ENCODE measurements at regions not wholly inside any gene's neighbourhood (a gene's known extent, or its start where the extent isn't known, plus 50 kb on each side); places are given as distances from the start of the nearest gene placed in this dataset.

DNA sequence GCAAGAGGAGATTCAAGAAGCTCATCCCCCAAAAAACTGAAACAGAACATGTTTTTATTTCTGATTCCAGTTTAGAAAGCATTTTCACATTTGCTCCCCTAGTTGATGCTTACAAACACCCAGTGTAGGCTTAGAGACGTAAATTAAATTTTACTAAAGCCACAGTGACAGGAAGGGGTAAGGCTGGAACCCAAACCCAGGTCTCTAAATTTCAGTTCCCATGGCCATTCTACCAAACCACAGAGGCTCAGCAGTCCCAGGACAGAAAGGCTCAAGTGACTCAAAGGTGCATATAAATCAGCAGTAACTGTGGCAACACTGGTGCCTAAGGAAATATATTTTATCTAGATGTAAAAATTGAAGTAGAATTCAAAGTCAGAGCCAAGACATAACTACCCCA, 128.7 kb downstream of the CEP120 start:
- no peak overlapping the region for H3K4me3 ChIP-seq (ENCODE audit: low read depth, low read length)
- TF ChIP-seq, protein P1, sequence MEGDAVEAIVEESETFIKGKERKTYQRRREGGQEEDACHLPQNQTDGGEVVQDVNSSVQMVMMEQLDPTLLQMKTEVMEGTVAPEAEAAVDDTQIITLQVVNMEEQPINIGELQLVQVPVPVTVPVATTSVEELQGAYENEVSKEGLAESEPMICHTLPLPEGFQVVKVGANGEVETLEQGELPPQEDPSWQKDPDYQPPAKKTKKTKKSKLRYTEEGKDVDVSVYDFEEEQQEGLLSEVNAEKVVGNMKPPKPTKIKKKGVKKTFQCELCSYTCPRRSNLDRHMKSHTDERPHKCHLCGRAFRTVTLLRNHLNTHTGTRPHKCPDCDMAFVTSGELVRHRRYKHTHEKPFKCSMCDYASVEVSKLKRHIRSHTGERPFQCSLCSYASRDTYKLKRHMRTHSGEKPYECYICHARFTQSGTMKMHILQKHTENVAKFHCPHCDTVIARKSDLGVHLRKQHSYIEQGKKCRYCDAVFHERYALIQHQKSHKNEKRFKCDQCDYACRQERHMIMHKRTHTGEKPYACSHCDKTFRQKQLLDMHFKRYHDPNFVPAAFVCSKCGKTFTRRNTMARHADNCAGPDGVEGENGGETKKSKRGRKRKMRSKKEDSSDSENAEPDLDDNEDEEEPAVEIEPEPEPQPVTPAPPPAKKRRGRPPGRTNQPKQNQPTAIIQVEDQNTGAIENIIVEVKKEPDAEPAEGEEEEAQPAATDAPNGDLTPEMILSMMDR (IDR thresholded peaks at IDR 0.05; ENCODE audit: insufficient read depth, low read depth, low read length): no peak
- no peak for DNase-seq (ENCODE audit: low read depth)

DNA sequence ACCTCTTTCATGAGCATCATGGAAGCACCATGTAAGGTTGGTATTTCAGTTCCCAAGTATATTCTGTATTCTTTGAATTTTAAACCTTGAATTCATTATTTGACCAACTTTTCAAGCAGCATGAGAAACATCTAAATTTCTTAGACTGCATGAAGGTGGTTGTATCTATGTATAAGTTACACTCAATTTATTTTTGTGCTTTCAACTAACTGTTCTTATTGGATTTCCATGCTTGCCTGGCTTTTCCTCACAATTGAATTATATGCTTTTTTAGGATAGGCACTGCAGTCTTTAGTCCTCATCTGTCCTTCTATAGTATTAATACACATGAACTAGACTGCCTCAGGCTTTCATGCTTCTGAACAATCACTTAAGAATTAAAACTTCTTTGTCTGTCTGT, 134.0 kb downstream of the CEP120 start:
- TF ChIP-seq, protein P1 (IDR thresholded peaks at IDR 0.05; ENCODE audit: insufficient read depth, low read depth, low read length): no peak
- no peak for DNase-seq (ENCODE audit: low read depth)
- no peak overlapping the region for H3K4me3 ChIP-seq (ENCODE audit: low read depth, low read length)

DNA sequence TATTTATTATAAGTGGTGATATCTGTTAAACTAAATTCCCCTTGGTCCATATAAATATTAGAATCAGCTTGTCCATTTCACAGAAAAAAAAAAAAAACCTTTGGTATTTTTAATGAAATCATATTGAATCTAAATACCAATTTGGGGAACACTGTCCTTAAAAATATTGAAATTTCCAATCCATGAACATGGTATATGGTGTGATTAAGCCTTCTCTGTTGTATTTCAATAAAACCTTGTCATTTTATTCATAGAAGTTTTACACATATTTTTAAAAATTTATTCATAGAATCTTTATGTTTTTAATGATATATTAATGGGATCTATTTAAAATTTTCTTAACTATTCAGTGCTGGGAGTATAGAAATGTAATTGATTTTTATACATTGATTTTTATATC, 135.3 kb downstream of the CEP120 start:
- TF ChIP-seq, protein P1 (IDR thresholded peaks at IDR 0.05; ENCODE audit: insufficient read depth, low read depth, low read length): no peak
- DNase-seq (ENCODE audit: low read depth): no peak
- H3K4me3 ChIP-seq (ENCODE audit: low read depth, low read length): no peak overlapping the region

DNA sequence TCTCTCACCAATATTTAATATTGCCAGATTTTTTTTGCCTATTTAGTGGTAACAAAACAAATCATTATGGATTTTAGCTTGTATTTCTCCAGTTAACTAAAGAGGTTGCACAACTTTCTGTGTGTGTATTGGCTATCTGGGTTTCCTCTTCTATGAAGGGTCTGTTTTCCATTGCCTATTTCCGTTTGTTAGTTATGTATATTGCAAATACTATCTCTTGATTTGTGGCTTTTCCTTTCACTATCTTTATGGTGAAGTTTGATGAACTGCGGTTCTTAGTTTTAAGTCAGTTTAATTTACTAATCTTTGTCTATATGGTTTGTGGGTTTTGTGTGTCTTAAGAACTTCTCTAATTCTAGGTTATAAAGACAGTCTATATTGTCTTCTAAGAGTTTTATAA, 136.3 kb downstream of the CEP120 start:
- peak; percentile 73 for DNase-seq (ENCODE audit: low read depth)
- TF ChIP-seq, protein P1 (IDR thresholded peaks at IDR 0.05; ENCODE audit: insufficient read depth, low read depth, low read length): no peak
- H3K4me3 ChIP-seq (ENCODE audit: low read depth, low read length): no peak overlapping the region

DNA sequence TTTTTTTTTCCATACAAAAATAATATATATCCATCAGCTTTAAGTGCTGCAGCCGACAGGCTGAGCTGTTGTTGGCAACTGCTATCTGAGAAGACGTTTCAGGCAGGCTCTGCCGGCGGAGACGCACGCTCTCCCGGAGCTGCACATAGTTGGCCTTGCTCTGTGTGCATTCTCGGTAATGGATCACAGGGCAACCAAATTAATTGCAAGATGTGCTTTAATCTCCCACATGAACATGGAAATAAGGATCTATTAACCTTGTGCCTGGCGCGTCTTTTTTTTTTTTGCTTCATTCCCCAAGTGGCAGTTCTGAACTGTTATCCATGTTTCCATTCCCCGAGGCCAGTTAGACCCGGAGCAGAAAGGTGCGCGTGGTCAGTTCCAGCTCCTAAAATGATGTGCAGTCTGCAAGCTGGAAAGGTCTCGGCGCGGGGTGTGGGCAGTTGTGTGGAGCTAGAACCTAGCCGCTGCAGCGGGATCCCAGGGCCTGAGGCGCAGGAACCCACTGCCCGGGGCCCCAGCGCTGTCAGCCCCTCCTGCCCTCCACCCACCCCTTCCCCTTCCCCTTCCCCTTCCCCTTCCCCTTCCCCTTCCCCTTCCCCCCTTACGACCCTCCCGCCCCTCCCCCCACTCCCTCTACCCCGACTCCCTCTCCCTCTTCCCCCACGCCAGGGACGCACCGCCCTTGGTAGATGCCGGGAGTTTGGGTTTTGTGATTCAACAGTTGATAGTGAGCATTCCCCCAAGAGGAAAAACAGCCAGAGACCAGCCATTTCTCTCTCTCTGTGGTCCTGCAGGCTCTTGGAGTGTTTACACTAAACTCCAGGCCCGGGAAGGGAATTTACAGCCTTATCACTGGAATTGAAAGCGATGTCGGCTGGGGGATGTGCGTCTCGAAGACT, 137.8 kb downstream of the CEP120 start:
- DNase-seq (ENCODE audit: low read depth): peak; percentile 71
- TF ChIP-seq, protein P1 (IDR thresholded peaks at IDR 0.05; ENCODE audit: insufficient read depth, low read depth, low read length): no peak
- peak overlapping the region; percentile 44 for H3K4me3 ChIP-seq (ENCODE audit: low read depth, low read length)

DNA sequence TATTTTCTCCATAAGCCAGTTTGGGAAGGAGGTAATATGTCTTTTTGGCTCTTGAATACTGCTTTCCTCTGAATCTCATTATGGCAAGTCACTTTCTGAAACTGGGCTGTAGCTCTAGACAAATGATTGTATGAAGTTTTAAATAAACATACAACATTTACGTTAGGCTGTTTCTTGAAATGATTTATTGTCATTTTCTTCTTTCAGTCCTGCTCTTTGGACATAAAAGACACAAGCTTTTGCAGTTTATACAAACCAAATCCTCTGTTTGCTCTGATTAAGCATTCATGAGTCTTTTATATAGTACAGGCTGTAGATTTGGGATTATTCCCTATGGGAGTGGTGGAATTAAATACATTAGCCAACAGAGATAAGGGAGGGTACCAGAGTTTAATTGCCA, 139.7 kb downstream of the CEP120 start:
- DNase-seq (ENCODE audit: low read depth): peak; percentile 29
- TF ChIP-seq, protein P1 (IDR thresholded peaks at IDR 0.05; ENCODE audit: insufficient read depth, low read depth, low read length): no peak

More for the DNA sequence above, 139.7 kb downstream of the CEP120 start:
- no peak overlapping the region for H3K4me3 ChIP-seq (ENCODE audit: low read depth, low read length)
